K562 (cell line): ENCODE measurements at regions not wholly inside any gene's neighbourhood (a gene's known extent, or its start where the extent isn't known, plus 50 kb on each side); places are given as distances from the start of the nearest gene placed in this dataset.

Experiments
- ATAC-seq: fragments of 200-7000 bp; cut with Tn5 transposase; 3 replicates; pipeline ENCODE4 v1.9.1; 2020; ENCODE audit warnings: moderate library complexity
- BruUV-seq: library from RNA; stranded (reverse); fragments of 400-500 nt; replicated peaks from 2 replicates; lab custom pipeline; 2021; lab: Mats Ljungman, UMichigan
- CTCF ChIA-PET: fragments of 300-600 bp; formaldehyde crosslinking; extraction: SDS; loops from one replicate; lab custom pipeline; 2021; ENCODE audit warnings: low intra/inter-chr PET ratio; lab: Yijun Ruan, JAX
- POLR2A ChIA-PET: fragments of 300-600, 350-650 bp; sonication (Branson Sonifier 250); formaldehyde crosslinking; extraction: SDS; loops from one replicate; lab custom pipeline; 2021; ENCODE audit warnings: antibody characterized with exemption, inconsistent platforms; lab: Yijun Ruan, JAX
- DNase-seq, 4 experiments: peaks; one replicate each; pipeline versions ENCODE4 v3.0.0 to v3.0.0-alpha.2; 2011 to 2018; ENCODE audit warnings: low spot score in 3 of 4, mixed read lengths in 3 of 4; ENCODE audit errors: extremely low read depth in 1 of 4
- FAIRE-seq: peaks from 2 replicates; lab custom pipeline; 2011; peaks lifted over from hg19 to GRCh38; lab: Jason Lieb, UNC
- H2AFZ ChIP-seq: 2 replicates; pipeline ENCODE4 v1.6.0; 2011; ENCODE audit warnings: low read depth, low read length, control low read depth, inconsistent platforms
- H3K27ac ChIP-seq: fragments of 200-600 bp; 3 replicates; pipeline ENCODE4 v1.8.0; 2011; ENCODE audit warnings: low read depth, mild to moderate bottlenecking, control low read depth, inconsistent platforms, low read length, moderate library complexity, mixed read lengths; ENCODE audit errors: extremely low read depth
- H3K27me3 ChIP-seq, 2 experiments: fragments of 300-600 bp in 1 of 2; 2 replicates in 1 of 2; 3 replicates in 1 of 2; pipeline versions ENCODE4 v1.6.0 to v1.8.0; 2011; ENCODE audit warnings: inconsistent platforms in 2 of 2, low read length in 2 of 2, mild to moderate bottlenecking in 1 of 2, mixed read lengths in 1 of 2, moderate library complexity in 1 of 2; ENCODE audit not compliant: control insufficient read depth in 2 of 2, insufficient read depth in 2 of 2
- H3K36me3 ChIP-seq: fragments of 300-600 bp; 3 replicates; pipeline ENCODE4 v1.8.0; 2011; ENCODE audit warnings: mild to moderate bottlenecking, low read length, inconsistent platforms; ENCODE audit not compliant: control insufficient read depth, insufficient read depth
- H3K4me1 ChIP-seq, 2 experiments: fragments of 200-600 bp in 1 of 2; replicated peaks in 1 of 2; 2 replicates in 1 of 2; 3 replicates in 1 of 2; pipeline versions ENCODE4 v1.5.1 to v1.8.0; 2011; ENCODE audit warnings: inconsistent platforms in 2 of 2, low read length in 2 of 2, mild to moderate bottlenecking in 1 of 2, mixed read lengths in 1 of 2, moderate library complexity in 1 of 2; ENCODE audit not compliant: control insufficient read depth in 2 of 2, insufficient read depth in 2 of 2
- H3K4me2 ChIP-seq: 2 replicates; pipeline ENCODE4 v1.6.1; 2011; ENCODE audit warnings: low read length, control low read depth, inconsistent platforms, mixed read lengths; ENCODE audit not compliant: insufficient read depth
- H3K4me3 ChIP-seq: fragments of 200-600 bp; sonication (generic), shearing (Covaris generic); 2 replicates; pipeline ENCODE4 v1.5.1; 2016; ENCODE audit warnings: control low read depth, inconsistent platforms
- H3K79me2 ChIP-seq: fragments of 200-600 bp; 3 replicates; pipeline ENCODE4 v1.8.0; 2011; ENCODE audit warnings: low read length, inconsistent platforms; ENCODE audit not compliant: control insufficient read depth, insufficient read depth
- H3K9ac ChIP-seq, 2 experiments: 2 replicates each; pipeline versions ENCODE4 v1.6.0 to v1.6.1; 2011; ENCODE audit warnings: low read depth in 2 of 2, low read length in 2 of 2, control low read depth in 1 of 2, inconsistent platforms in 1 of 2, mild to moderate bottlenecking in 1 of 2, mixed read lengths in 1 of 2; ENCODE audit not compliant: insufficient read depth in 1 of 2
- H3K9me1 ChIP-seq: one replicate; pipeline ENCODE4 v1.6.0; 2011; ENCODE audit warnings: inconsistent platforms, mild to moderate bottlenecking, low read length, moderate library complexity; ENCODE audit not compliant: control insufficient read depth, insufficient read depth
- H3K9me3 ChIP-seq: replicated peaks from 2 replicates; pipeline ENCODE4 v1.5.1; 2011; ENCODE audit warnings: low read depth, low read length, inconsistent platforms; ENCODE audit not compliant: control insufficient read depth, insufficient read depth
- H4K20me1 ChIP-seq: replicated peaks from 2 replicates; pipeline ENCODE4 v1.6.1; 2011; ENCODE audit warnings: low read length, inconsistent platforms, mixed read lengths; ENCODE audit not compliant: control insufficient read depth, insufficient read depth
- BDP1 ChIP-seq: IDR thresholded peaks from 3 replicates; pipeline ENCODE4 v1.6.1; 2011; ENCODE audit not compliant: insufficient read length, insufficient read depth
- MCM5 ChIP-seq: fragments of 450-650 bp; IDR thresholded peaks from 2 replicates; pipeline ENCODE4 v1.6.1; 2016; ENCODE audit warnings: low read depth
- NBN ChIP-seq: fragments of 450-650 bp; IDR thresholded peaks from 2 replicates; pipeline ENCODE4 v1.6.1; 2016; ENCODE audit warnings: low read depth, mild to moderate bottlenecking
- POU5F1 ChIP-seq: fragments of 150-350 bp; IDR thresholded peaks from 2 replicates; pipeline ENCODE4 v1.6.1; 2014; ENCODE audit warnings: borderline replicate concordance, low read length, low read depth, mild to moderate bottlenecking; ENCODE audit not compliant: partially characterized antibody
- SPI1 ChIP-seq: IDR thresholded peaks from 2 replicates; pipeline ENCODE4 v1.6.1; 2011; ENCODE audit warnings: low read depth, low read length, control low read depth, borderline replicate concordance
- STAG1 ChIP-seq: sonication (generic); formaldehyde crosslinking; IDR thresholded peaks from 2 replicates; pipeline ENCODE4 v1.5.0; 2020; ENCODE audit warnings: missing genetic modification reagents, borderline replicate concordance
- TAL1 ChIP-seq: fragments of 450-650 bp; IDR thresholded peaks from 2 replicates; pipeline ENCODE4 v1.6.1; 2016; ENCODE audit warnings: mild to moderate bottlenecking
- TCF3 ChIP-seq: sonication (generic); formaldehyde crosslinking; IDR thresholded peaks from 2 replicates; pipeline ENCODE4 v1.4.0; 2020; ENCODE audit warnings: mild to moderate bottlenecking, missing genetic modification reagents
- TCF7 ChIP-seq: sonication (generic); IDR thresholded peaks from 2 replicates; pipeline ENCODE4 v1.6.1; 2016; ENCODE audit warnings: antibody characterized with exemption, borderline replicate concordance
- XRCC5 ChIP-seq: fragments of 200-400 bp; formaldehyde crosslinking; IDR thresholded peaks from 2 replicates; pipeline ENCODE4 v1.6.1; 2017; ENCODE audit warnings: low read depth, mild to moderate bottlenecking, low read length
- YBX1 ChIP-seq: fragments of 450-650 bp; IDR thresholded peaks from 2 replicates; pipeline ENCODE4 v1.7.1; 2016; ENCODE audit warnings: mild to moderate bottlenecking
- ZNF316 ChIP-seq: fragments of 450-650 bp; IDR thresholded peaks from 2 replicates; pipeline ENCODE4 v1.6.1; 2016
- in situ Hi-C: fragments of 300-500 bp; cut with MboI; formaldehyde crosslinking; loops from 4 replicates; pipeline ENCODE4 v1.15.0; 2018; ENCODE audit warnings: inconsistent platforms, mixed read lengths
- intact Hi-C: fragments of 100-400 bp; cut with micrococcal nuclease; formaldehyde crosslinking; loops from 2 replicates; pipeline ENCODE4 v1.14.2; 2022
- TF ChIP-seq, protein P1 (sequence below): fragments of 450-650 bp; IDR thresholded peaks from 2 replicates; pipeline ENCODE4 v1.6.1; 2014; ENCODE audit warnings: low read depth, mild to moderate bottlenecking, moderate library complexity, borderline replicate concordance
- TF ChIP-seq, protein P2 (sequence below): sonication (generic); formaldehyde crosslinking; IDR thresholded peaks from 2 replicates; pipeline ENCODE4 v1.8.1; 2023; ENCODE audit warnings: mild to moderate bottlenecking, missing genetic modification reagents

DNA sequence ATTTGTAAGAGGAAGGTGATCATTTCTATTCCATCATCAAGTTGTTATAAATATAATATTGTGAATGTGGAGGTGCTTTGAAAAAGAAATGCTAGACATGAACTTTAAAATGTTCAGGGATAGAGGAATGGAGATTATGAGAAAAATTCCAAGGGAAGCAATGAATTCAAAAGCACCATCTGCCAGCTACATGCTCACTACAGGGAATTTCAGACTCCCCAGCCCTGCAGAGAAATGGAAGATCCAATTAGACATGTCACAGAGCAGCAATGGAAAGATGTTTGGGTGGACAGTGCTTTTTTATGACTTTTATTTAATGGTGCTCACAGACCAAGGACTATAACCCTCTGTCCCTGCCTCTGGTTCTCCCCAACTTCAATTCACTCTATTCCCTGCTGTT lies 209.7 kb downstream of the ESM1 start:
- Histone ChIP-seq H3K27me3 (peaks cover 7 to 9% of the 10 kb centered on the region in 2 experiments; a peak in 3 of 5 replicates), H3K4me1 (no peaks in the 10 kb centered on the region; a peak in 2 of 5 replicates), H2AFZ (no peak overlapping the region), H3K27ac (no peak overlapping the region)
- in situ Hi-C loops, result no loop called here
- POLR2A ChIA-PET, result interaction anchor here (1.5 kb wide), 1 partner anchor 15 kb away, joined by 4 read pairs; no protein-coding TSS in a partner anchor
- ATAC-seq, result no peak
- intact Hi-C loops, result no loop called here
- TF ChIP-seq MCM5 (no peak), TCF7 (no peak), TCF3 (no peak), YBX1 (no peak), NBN (no peak), STAG1 (CRISPR knock-in tag) (no peak), POU5F1 (no peak), XRCC5 (no peak), ZNF316 (no peak), BDP1 (no peak), TAL1 (no peak), SPI1 (no peak)
- TF ChIP-seq, protein P1, sequence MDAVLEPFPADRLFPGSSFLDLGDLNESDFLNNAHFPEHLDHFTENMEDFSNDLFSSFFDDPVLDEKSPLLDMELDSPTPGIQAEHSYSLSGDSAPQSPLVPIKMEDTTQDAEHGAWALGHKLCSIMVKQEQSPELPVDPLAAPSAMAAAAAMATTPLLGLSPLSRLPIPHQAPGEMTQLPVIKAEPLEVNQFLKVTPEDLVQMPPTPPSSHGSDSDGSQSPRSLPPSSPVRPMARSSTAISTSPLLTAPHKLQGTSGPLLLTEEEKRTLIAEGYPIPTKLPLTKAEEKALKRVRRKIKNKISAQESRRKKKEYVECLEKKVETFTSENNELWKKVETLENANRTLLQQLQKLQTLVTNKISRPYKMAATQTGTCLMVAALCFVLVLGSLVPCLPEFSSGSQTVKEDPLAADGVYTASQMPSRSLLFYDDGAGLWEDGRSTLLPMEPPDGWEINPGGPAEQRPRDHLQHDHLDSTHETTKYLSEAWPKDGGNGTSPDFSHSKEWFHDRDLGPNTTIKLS, result no peak
- TF ChIP-seq, protein P2, sequence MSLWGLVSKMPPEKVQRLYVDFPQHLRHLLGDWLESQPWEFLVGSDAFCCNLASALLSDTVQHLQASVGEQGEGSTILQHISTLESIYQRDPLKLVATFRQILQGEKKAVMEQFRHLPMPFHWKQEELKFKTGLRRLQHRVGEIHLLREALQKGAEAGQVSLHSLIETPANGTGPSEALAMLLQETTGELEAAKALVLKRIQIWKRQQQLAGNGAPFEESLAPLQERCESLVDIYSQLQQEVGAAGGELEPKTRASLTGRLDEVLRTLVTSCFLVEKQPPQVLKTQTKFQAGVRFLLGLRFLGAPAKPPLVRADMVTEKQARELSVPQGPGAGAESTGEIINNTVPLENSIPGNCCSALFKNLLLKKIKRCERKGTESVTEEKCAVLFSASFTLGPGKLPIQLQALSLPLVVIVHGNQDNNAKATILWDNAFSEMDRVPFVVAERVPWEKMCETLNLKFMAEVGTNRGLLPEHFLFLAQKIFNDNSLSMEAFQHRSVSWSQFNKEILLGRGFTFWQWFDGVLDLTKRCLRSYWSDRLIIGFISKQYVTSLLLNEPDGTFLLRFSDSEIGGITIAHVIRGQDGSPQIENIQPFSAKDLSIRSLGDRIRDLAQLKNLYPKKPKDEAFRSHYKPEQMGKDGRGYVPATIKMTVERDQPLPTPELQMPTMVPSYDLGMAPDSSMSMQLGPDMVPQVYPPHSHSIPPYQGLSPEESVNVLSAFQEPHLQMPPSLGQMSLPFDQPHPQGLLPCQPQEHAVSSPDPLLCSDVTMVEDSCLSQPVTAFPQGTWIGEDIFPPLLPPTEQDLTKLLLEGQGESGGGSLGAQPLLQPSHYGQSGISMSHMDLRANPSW, result no peak
- TF ChIP-seq, all 486 proteins: peak for 0
- no peak for FAIRE-seq
- H3K4me2 ChIP-seq, result no peak overlapping the region
- no peak for DNase-seq
- no peaks in the 10 kb centered on the region for H3K9me3 ChIP-seq
- no peaks in the 10 kb centered on the region for H3K79me2 ChIP-seq
- H3K4me3 ChIP-seq, result no peak overlapping the region
- H3K9ac ChIP-seq, result no peak overlapping the region
- CTCF ChIA-PET, result no interaction called here
- H4K20me1 ChIP-seq, result no peaks in the 10 kb centered on the region
- no TSS peak for BruUV-seq
- H3K9me1 ChIP-seq, result no peaks in the 10 kb centered on the region
- H3K36me3 ChIP-seq, result no peaks in the 10 kb centered on the region
